ENCODE measurements at regions not wholly inside any gene's neighbourhood (a gene's known extent, or its start where the extent isn't known, plus 50 kb on each side); places are given as distances from the start of the nearest gene placed in this dataset.

DNA sequence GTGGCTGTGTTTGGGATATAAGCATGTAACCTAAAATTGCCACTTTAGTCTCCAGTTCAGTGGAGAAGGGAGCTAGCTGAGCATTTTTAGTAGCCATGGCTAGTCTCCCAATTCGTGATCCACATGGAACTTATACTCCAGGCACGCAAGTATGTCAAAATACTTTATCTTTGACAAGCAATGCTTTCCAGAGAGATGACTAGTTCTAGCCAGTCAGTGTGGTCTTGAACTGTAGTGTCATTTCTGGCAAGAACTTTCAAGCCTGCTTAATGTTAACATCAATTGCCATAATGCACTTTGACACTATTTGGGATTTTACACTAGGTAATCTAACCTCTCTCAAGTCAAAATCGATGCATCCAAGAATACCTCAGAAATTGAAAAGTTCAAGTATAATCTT, 660.0 kb downstream of the PTPRC start:
- no peak for TF ChIP-seq EZH2phosphoT487 (conservative IDR thresholded peaks at IDR 0.05; ENCODE audit: low read length)
- TF ChIP-seq, protein P1, sequence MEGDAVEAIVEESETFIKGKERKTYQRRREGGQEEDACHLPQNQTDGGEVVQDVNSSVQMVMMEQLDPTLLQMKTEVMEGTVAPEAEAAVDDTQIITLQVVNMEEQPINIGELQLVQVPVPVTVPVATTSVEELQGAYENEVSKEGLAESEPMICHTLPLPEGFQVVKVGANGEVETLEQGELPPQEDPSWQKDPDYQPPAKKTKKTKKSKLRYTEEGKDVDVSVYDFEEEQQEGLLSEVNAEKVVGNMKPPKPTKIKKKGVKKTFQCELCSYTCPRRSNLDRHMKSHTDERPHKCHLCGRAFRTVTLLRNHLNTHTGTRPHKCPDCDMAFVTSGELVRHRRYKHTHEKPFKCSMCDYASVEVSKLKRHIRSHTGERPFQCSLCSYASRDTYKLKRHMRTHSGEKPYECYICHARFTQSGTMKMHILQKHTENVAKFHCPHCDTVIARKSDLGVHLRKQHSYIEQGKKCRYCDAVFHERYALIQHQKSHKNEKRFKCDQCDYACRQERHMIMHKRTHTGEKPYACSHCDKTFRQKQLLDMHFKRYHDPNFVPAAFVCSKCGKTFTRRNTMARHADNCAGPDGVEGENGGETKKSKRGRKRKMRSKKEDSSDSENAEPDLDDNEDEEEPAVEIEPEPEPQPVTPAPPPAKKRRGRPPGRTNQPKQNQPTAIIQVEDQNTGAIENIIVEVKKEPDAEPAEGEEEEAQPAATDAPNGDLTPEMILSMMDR (IDR thresholded peaks at IDR 0.05; ENCODE audit: insufficient read depth, low read length, poor library complexity, severe bottlenecking) = no peak
- no peak overlapping the region for H3K4me3 ChIP-seq (ENCODE audit: insufficient read depth, low read length, poor library complexity, severe bottlenecking)
- no peaks in the 10 kb centered on the region for H3K36me3 ChIP-seq (ENCODE audit: low read length)
- H4K20me1 ChIP-seq (ENCODE audit: low read depth, low read length) = no peaks in the 10 kb centered on the region
- no peaks in the 10 kb centered on the region for H3F3A ChIP-seq (ENCODE audit: insufficient read depth)
- H3K9me2 ChIP-seq (replicated peaks; ENCODE audit: insufficient read depth, low read length) = no peaks in the 10 kb centered on the region
- no peaks in the 10 kb centered on the region for H3K27me3 ChIP-seq (ENCODE audit: low read length)
- H3K79me2 ChIP-seq (ENCODE audit: insufficient read depth, low read length) = no peaks in the 10 kb centered on the region
- H3K27ac ChIP-seq (ENCODE audit: low read depth, low read length) = no peak overlapping the region
- no peak overlapping the region for H2AFZ ChIP-seq (ENCODE audit: low read depth, low read length, severe bottlenecking)
- H3K9me3 ChIP-seq (ENCODE audit: insufficient read depth, low read length) = no peaks in the 10 kb centered on the region
- H3K4me2 ChIP-seq (ENCODE audit: low read depth, low read length, poor library complexity, severe bottlenecking) = no peak overlapping the region
- no peak overlapping the region for H3K9ac ChIP-seq (ENCODE audit: low read length)

DNA sequence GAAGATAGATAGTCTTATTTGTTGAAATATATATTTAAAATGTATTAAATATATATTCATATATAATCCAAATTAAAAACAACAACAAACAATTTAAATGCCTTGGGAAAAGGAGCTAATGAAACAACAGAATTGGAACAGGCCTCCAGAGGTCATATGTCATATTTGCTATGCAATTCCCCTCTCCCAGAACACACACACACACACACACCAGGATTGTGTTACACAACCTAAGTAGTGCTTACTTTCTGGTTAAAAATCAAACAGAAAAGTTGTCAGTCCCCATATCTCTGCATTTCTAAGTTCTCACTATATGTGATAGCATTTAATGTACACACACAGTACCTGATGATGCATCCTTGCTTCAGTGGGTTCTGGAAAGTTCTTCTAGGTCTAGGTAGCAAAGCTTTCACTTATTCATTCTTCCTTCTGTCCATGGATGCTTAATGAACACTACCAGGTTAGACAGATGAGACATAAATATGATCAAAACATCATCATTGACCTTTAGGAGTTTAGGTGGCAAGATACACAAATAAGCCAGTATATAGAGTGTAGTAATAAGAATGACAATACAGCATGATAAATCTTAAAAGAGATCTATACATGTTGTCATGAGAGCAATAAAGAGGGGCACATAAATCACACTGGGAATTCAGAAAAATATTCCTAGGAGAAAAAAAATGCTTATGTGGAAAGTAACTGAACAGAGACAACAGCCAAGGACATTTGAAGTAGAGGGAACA, 662.8 kb downstream of the PTPRC start:
- Histone ChIP-seq H3K4me2 (ENCODE audit: low read depth, low read length, poor library complexity, severe bottlenecking) (no peak overlapping the region), H3K9me2 (replicated peaks; ENCODE audit: insufficient read depth, low read length) (no peaks in the 10 kb centered on the region), H2AFZ (ENCODE audit: low read depth, low read length, severe bottlenecking) (no peak overlapping the region), H3K9ac (ENCODE audit: low read length) (no peak overlapping the region), H3F3A (ENCODE audit: insufficient read depth) (no peaks in the 10 kb centered on the region), H3K36me3 (ENCODE audit: low read length) (no peaks in the 10 kb centered on the region), H3K4me3 (ENCODE audit: insufficient read depth, low read length, poor library complexity, severe bottlenecking) (no peak overlapping the region), H3K27me3 (ENCODE audit: low read length) (no peaks in the 10 kb centered on the region), H4K20me1 (ENCODE audit: low read depth, low read length) (no peaks in the 10 kb centered on the region), H3K9me3 (ENCODE audit: insufficient read depth, low read length) (no peaks in the 10 kb centered on the region), H3K27ac (ENCODE audit: low read depth, low read length) (no peak overlapping the region), H3K79me2 (ENCODE audit: insufficient read depth, low read length) (no peaks in the 10 kb centered on the region)
- TF ChIP-seq, protein P1 (IDR thresholded peaks at IDR 0.05; ENCODE audit: insufficient read depth, low read length, poor library complexity, severe bottlenecking) = no peak
- no peak for TF ChIP-seq EZH2phosphoT487 (conservative IDR thresholded peaks at IDR 0.05; ENCODE audit: low read length)

DNA sequence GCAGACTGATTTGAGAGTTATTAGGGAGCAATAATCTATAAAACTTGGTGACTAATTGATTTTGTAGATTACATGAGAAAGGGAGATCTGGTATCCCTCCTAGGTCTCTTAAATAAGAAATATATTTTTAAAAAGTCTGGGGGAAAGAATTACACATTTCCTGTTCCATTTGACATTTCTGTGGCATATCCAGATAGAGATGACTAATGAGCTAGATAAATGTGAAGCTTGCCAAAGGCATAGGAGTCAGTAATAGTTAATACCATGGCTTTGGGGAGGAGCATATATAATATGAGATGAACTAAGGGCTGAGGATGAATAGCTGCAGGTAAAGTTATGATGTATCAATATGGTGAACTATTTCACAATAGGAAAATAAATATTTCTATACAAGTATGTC, 663.7 kb downstream of the PTPRC start:
- H3K4me3 ChIP-seq (ENCODE audit: insufficient read depth, low read length, poor library complexity, severe bottlenecking) = no peak overlapping the region
- no peaks in the 10 kb centered on the region for H3K9me3 ChIP-seq (ENCODE audit: insufficient read depth, low read length)
- H3K4me2 ChIP-seq (ENCODE audit: low read depth, low read length, poor library complexity, severe bottlenecking) = no peak overlapping the region
- no peaks in the 10 kb centered on the region for H3K9me2 ChIP-seq (replicated peaks; ENCODE audit: insufficient read depth, low read length)
- no peak for TF ChIP-seq EZH2phosphoT487 (conservative IDR thresholded peaks at IDR 0.05; ENCODE audit: low read length)
- TF ChIP-seq, protein P1 (IDR thresholded peaks at IDR 0.05; ENCODE audit: insufficient read depth, low read length, poor library complexity, severe bottlenecking) = no peak
- H3K79me2 ChIP-seq (ENCODE audit: insufficient read depth, low read length) = no peaks in the 10 kb centered on the region
- no peak overlapping the region for H3K9ac ChIP-seq (ENCODE audit: low read length)
- H3F3A ChIP-seq (ENCODE audit: insufficient read depth) = no peaks in the 10 kb centered on the region
- H3K36me3 ChIP-seq (ENCODE audit: low read length) = no peaks in the 10 kb centered on the region
- no peak overlapping the region for H2AFZ ChIP-seq (ENCODE audit: low read depth, low read length, severe bottlenecking)
- no peaks in the 10 kb centered on the region for H3K27me3 ChIP-seq (ENCODE audit: low read length)
- H3K27ac ChIP-seq (ENCODE audit: low read depth, low read length) = no peak overlapping the region
- no peaks in the 10 kb centered on the region for H4K20me1 ChIP-seq (ENCODE audit: low read depth, low read length)
